ENCODE measurements at regions not wholly inside any gene's neighbourhood (a gene's known extent, or its start where the extent isn't known, plus 50 kb on each side); places are given as distances from the start of the nearest gene placed in this dataset.

- H3K4me3 ChIP-seq (ENCODE audit: low read depth, low read length): no peak overlapping the region
- TF ChIP-seq, protein P1, sequence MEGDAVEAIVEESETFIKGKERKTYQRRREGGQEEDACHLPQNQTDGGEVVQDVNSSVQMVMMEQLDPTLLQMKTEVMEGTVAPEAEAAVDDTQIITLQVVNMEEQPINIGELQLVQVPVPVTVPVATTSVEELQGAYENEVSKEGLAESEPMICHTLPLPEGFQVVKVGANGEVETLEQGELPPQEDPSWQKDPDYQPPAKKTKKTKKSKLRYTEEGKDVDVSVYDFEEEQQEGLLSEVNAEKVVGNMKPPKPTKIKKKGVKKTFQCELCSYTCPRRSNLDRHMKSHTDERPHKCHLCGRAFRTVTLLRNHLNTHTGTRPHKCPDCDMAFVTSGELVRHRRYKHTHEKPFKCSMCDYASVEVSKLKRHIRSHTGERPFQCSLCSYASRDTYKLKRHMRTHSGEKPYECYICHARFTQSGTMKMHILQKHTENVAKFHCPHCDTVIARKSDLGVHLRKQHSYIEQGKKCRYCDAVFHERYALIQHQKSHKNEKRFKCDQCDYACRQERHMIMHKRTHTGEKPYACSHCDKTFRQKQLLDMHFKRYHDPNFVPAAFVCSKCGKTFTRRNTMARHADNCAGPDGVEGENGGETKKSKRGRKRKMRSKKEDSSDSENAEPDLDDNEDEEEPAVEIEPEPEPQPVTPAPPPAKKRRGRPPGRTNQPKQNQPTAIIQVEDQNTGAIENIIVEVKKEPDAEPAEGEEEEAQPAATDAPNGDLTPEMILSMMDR (IDR thresholded peaks at IDR 0.05): no peak
- H3K27me3 ChIP-seq (ENCODE audit: control insufficient read depth, insufficient read depth, low read length): no peaks in the 10 kb centered on the region
- no peak overlapping the region for H2AFZ ChIP-seq
- no peak overlapping the region for H3K4me2 ChIP-seq (ENCODE audit: low read length)
- no peaks in the 10 kb centered on the region for H3K79me2 ChIP-seq
- H3K4me1 ChIP-seq: no peaks in the 10 kb centered on the region
- no peak overlapping the region for H3K27ac ChIP-seq
- no peaks in the 10 kb centered on the region for H3K36me3 ChIP-seq (ENCODE audit: control insufficient read depth, insufficient read depth, low read length)
- no peak overlapping the region for H3K9ac ChIP-seq
- H3K9me3 ChIP-seq (ENCODE audit: control insufficient read depth, low read length): no peaks in the 10 kb centered on the region
Measured at GRCh38 chr4:31923634-31924033, 1203.5 kb downstream of the PCDH7 start.

GRCh38 chr4:31929676-31930345 lies 1209.6 kb downstream of the PCDH7 start:
- no peak overlapping the region for H3K4me2 ChIP-seq (ENCODE audit: low read length)
- H3K27me3 ChIP-seq (ENCODE audit: control insufficient read depth, insufficient read depth, low read length): no peaks in the 10 kb centered on the region
- H3K79me2 ChIP-seq: no peaks in the 10 kb centered on the region
- no peak overlapping the region for H2AFZ ChIP-seq
- TF ChIP-seq, protein P1 (IDR thresholded peaks at IDR 0.05): no peak
- H3K27ac ChIP-seq: no peak overlapping the region
- no peaks in the 10 kb centered on the region for H3K9me3 ChIP-seq (ENCODE audit: control insufficient read depth, low read length)
- H3K4me1 ChIP-seq: no peaks in the 10 kb centered on the region
- no peak overlapping the region for H3K9ac ChIP-seq
- no peaks in the 10 kb centered on the region for H3K36me3 ChIP-seq (ENCODE audit: control insufficient read depth, insufficient read depth, low read length)
- H3K4me3 ChIP-seq (ENCODE audit: low read depth, low read length): no peak overlapping the region

DNA sequence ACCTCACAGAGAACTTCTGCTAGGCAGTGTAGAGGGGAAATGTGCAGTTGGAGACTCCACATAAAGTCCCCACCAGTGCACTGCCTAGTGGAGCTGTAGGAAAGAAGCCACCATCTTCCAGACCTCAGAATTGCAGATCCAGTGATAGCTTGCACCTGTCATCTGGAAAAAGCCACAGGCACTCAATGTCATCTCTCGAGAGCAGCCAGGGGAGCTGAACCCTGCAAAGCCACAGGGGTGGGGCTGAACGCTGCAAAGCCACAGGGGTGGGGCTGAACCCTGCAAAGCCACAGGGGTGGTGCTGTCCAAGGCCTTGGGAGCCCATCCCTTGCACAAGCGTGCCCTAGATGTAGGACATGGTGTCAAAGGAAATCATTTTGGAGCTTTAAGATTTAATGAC lies 1226.3 kb downstream of the PCDH7 start:
- Histone ChIP-seq H3K9ac (no peak overlapping the region), H3K27ac (no peak overlapping the region), H3K4me3 (ENCODE audit: low read depth, low read length) (no peak overlapping the region), H3K4me1 (no peaks in the 10 kb centered on the region), H3K9me3 (ENCODE audit: control insufficient read depth, low read length) (no peaks in the 10 kb centered on the region), H3K36me3 (ENCODE audit: control insufficient read depth, insufficient read depth, low read length) (no peaks in the 10 kb centered on the region), H3K79me2 (no peaks in the 10 kb centered on the region), H3K27me3 (ENCODE audit: control insufficient read depth, insufficient read depth, low read length) (no peaks in the 10 kb centered on the region), H3K4me2 (ENCODE audit: low read length) (no peak overlapping the region), H2AFZ (no peak overlapping the region)
- TF ChIP-seq, protein P1 (IDR thresholded peaks at IDR 0.05): no peak

GRCh38 chr4:31947101-31947500 lies 1226.9 kb downstream of the PCDH7 start:
- H3K9me3 ChIP-seq (ENCODE audit: control insufficient read depth, low read length): no peaks in the 10 kb centered on the region
- H3K27ac ChIP-seq: no peak overlapping the region
- H2AFZ ChIP-seq: no peak overlapping the region
- TF ChIP-seq, protein P1 (IDR thresholded peaks at IDR 0.05): no peak
- H3K4me2 ChIP-seq (ENCODE audit: low read length): no peak overlapping the region
- no peak overlapping the region for H3K9ac ChIP-seq
- no peaks in the 10 kb centered on the region for H3K27me3 ChIP-seq (ENCODE audit: control insufficient read depth, insufficient read depth, low read length)
- H3K4me1 ChIP-seq: no peaks in the 10 kb centered on the region
- H3K36me3 ChIP-seq (ENCODE audit: control insufficient read depth, insufficient read depth, low read length): no peaks in the 10 kb centered on the region
- no peaks in the 10 kb centered on the region for H3K79me2 ChIP-seq
- no peak overlapping the region for H3K4me3 ChIP-seq (ENCODE audit: low read depth, low read length)

- H3K27ac ChIP-seq: no peak overlapping the region
- no peaks in the 10 kb centered on the region for H3K4me1 ChIP-seq
- no peaks in the 10 kb centered on the region for H3K27me3 ChIP-seq (ENCODE audit: control insufficient read depth, insufficient read depth, low read length)
- H3K4me2 ChIP-seq (ENCODE audit: low read length): no peak overlapping the region
- H3K4me3 ChIP-seq (ENCODE audit: low read depth, low read length): no peak overlapping the region
- no peaks in the 10 kb centered on the region for H3K36me3 ChIP-seq (ENCODE audit: control insufficient read depth, insufficient read depth, low read length)
- TF ChIP-seq, protein P1 (IDR thresholded peaks at IDR 0.05): no peak
- H3K9ac ChIP-seq: no peak overlapping the region
- H2AFZ ChIP-seq: no peak overlapping the region
- H3K79me2 ChIP-seq: no peaks in the 10 kb centered on the region
- H3K9me3 ChIP-seq (ENCODE audit: control insufficient read depth, low read length): no peaks in the 10 kb centered on the region
Measured at GRCh38 chr4:31949045-31949444, 1228.9 kb downstream of the PCDH7 start.
